GM23338 (cell line): ENCODE measurements at regions not wholly inside any gene's neighbourhood (a gene's known extent, or its start where the extent isn't known, plus 50 kb on each side); places are given as distances from the start of the nearest gene placed in this dataset.

Experiments
- ATAC-seq: fragments of 200-7000 bp; cut with Tn5 transposase; 3 replicates; pipeline ENCODE4 v1.9.1; 2020
- DNase-seq: peaks from one replicate; pipeline ENCODE4 v3.0.0-alpha.2; 2015; ENCODE audit warnings: low spot score
- H2AFZ ChIP-seq: fragments of 200-600 bp; sonication (generic); 2 replicates; pipeline ENCODE4 v1.8.0; 2016; ENCODE audit warnings: antibody characterized with exemption, mild to moderate bottlenecking, moderate library complexity
- H3F3A ChIP-seq: fragments of 200-600 bp; sonication (generic); replicated peaks from 2 replicates; pipeline ENCODE4 v1.8.0; 2017; ENCODE audit warnings: antibody characterized with exemption, mixed run types, low read depth
- H3K27ac ChIP-seq: fragments of 200-600 bp; sonication (generic); 2 replicates; pipeline ENCODE4 v1.6.1; 2016; ENCODE audit warnings: low read depth
- H3K27me3 ChIP-seq: fragments of 200-600 bp; sonication (generic); 2 replicates; pipeline ENCODE4 v1.8.0; 2016; ENCODE audit warnings: mild to moderate bottlenecking, mixed run types, moderate library complexity; ENCODE audit not compliant: insufficient read depth
- H3K36me3 ChIP-seq: fragments of 200-600 bp; sonication (generic); 2 replicates; pipeline ENCODE4 v1.8.0; 2016; ENCODE audit warnings: mild to moderate bottlenecking; ENCODE audit not compliant: insufficient read depth
- H3K4me1 ChIP-seq: fragments of 200-600 bp; sonication (generic); 2 replicates; pipeline ENCODE4 v1.8.0; 2016; ENCODE audit warnings: mild to moderate bottlenecking, moderate library complexity; ENCODE audit not compliant: insufficient read depth
- H3K4me2 ChIP-seq: fragments of 200-600 bp; sonication (generic); 2 replicates; pipeline ENCODE4 v1.7.1; 2017; ENCODE audit warnings: mixed run types
- H3K4me3 ChIP-seq: fragments of 200-600 bp; sonication (generic); 2 replicates; pipeline ENCODE4 v1.6.1; 2016; ENCODE audit warnings: mixed run types
- H3K79me2 ChIP-seq: fragments of 200-600 bp; sonication (generic); replicated peaks from 2 replicates; pipeline ENCODE4 v1.8.0; 2017; ENCODE audit warnings: mild to moderate bottlenecking; ENCODE audit not compliant: insufficient read depth
- H3K9me2 ChIP-seq: fragments of 200-600 bp; sonication (generic); 2 replicates; pipeline ENCODE4 v1.8.0; 2017; ENCODE audit not compliant: insufficient read depth
- H4K20me1 ChIP-seq: fragments of 200-600 bp; sonication (generic); replicated peaks from 2 replicates; pipeline ENCODE4 v1.8.0; 2017; ENCODE audit warnings: mild to moderate bottlenecking; ENCODE audit not compliant: insufficient read depth
- H3K27ac Mint-ChIP-seq: 2 replicates; pipeline ENCODE4 v1.8.0; 2020; ENCODE audit warnings: inconsistent platforms, mild to moderate bottlenecking, moderate library complexity, mixed read lengths
- H3K27me3 Mint-ChIP-seq: 3 replicates; pipeline ENCODE4 v1.8.0; 2022; ENCODE audit warnings: low read depth, mild to moderate bottlenecking, moderate library complexity, mixed read lengths, inconsistent platforms; ENCODE audit not compliant: insufficient read depth, poor library complexity
- H3K36me3 Mint-ChIP-seq: 3 replicates; pipeline ENCODE4 v1.8.0; 2021; ENCODE audit warnings: low read depth, mild to moderate bottlenecking, inconsistent platforms, moderate library complexity, mixed read lengths
- H3K4me1 Mint-ChIP-seq: 3 replicates; pipeline ENCODE4 v1.8.0; 2020; ENCODE audit warnings: mild to moderate bottlenecking, inconsistent platforms, mixed read lengths
- H3K4me3 Mint-ChIP-seq: 3 replicates; pipeline ENCODE4 v1.8.0; 2021; ENCODE audit warnings: moderate library complexity, mild to moderate bottlenecking, inconsistent platforms, mixed read lengths
- H3K9me3 Mint-ChIP-seq: 3 replicates; pipeline ENCODE4 v1.8.0; 2020; ENCODE audit warnings: moderate library complexity, mild to moderate bottlenecking, inconsistent platforms, mixed read lengths
- CREB1 ChIP-seq: fragments of 250-450 bp; sonication (Bioruptor Pico); IDR thresholded peaks from 2 replicates; pipeline ENCODE4 v1.5.0; 2020; ENCODE audit warnings: low read depth, mild to moderate bottlenecking, moderate library complexity
- ETS1 ChIP-seq: IDR thresholded peaks from 2 replicates; pipeline ENCODE4 v1.6.1; 2016; ENCODE audit warnings: antibody characterized with exemption
- EZH2 ChIP-seq: fragments of 200-600 bp; sonication (generic); IDR thresholded peaks from one replicate; pipeline ENCODE4 v1.8.0; 2017; ENCODE audit warnings: antibody characterized with exemption, mild to moderate bottlenecking, low read depth; ENCODE audit not compliant: unreplicated experiment
- EZH2phosphoT487 ChIP-seq: fragments of 200-600 bp; sonication (generic); IDR thresholded peaks from one replicate; pipeline ENCODE4 v1.8.1; 2018; ENCODE audit warnings: antibody characterized with exemption; ENCODE audit not compliant: unreplicated experiment
- JUNB ChIP-seq: IDR thresholded peaks from one replicate; pipeline ENCODE4 v1.6.1; 2016; ENCODE audit warnings: antibody characterized with exemption; ENCODE audit not compliant: unreplicated experiment
- NANOG ChIP-seq: IDR thresholded peaks from 2 replicates; pipeline ENCODE4 v1.6.1; 2016; ENCODE audit warnings: antibody characterized with exemption, borderline replicate concordance
- POLR2AphosphoS5 ChIP-seq: IDR thresholded peaks from 2 replicates; pipeline ENCODE4 v1.6.1; 2016; ENCODE audit warnings: antibody characterized with exemption, low read depth
- REST ChIP-seq: IDR thresholded peaks from one replicate; pipeline ENCODE4 v1.6.1; 2018; ENCODE audit warnings: antibody characterized with exemption; ENCODE audit not compliant: unreplicated experiment
- STAT1 ChIP-seq: IDR thresholded peaks from one replicate; pipeline ENCODE4 v1.6.1; 2016; ENCODE audit warnings: antibody characterized with exemption; ENCODE audit not compliant: unreplicated experiment
- ZNF114 ChIP-seq: fragments of 250-450 bp; sonication (Bioruptor Pico); IDR thresholded peaks from 2 replicates; pipeline ENCODE4 v1.5.0; 2020; ENCODE audit warnings: mild to moderate bottlenecking, moderate library complexity
- ZNF331 ChIP-seq: fragments of 250-450 bp; sonication (Bioruptor Pico); IDR thresholded peaks from 2 replicates; pipeline ENCODE4 v1.5.0; 2020; ENCODE audit warnings: low read depth, mild to moderate bottlenecking, moderate library complexity
- ZNF462 ChIP-seq: fragments of 250-450 bp; sonication (Bioruptor Pico); IDR thresholded peaks from 2 replicates; pipeline ENCODE4 v1.5.0; 2020; ENCODE audit warnings: mild to moderate bottlenecking, moderate library complexity
- TF ChIP-seq, protein P1 (sequence below), 2 experiments: fragments of 200-600 bp in 1 of 2; sonication (generic) in 1 of 2; conservative IDR thresholded peaks; 2 replicates each; pipeline versions ENCODE4 v1.5.1 to v1.6.1; 2016 to 2017; ENCODE audit warnings: antibody characterized with exemption in 2 of 2, low read depth in 2 of 2, mild to moderate bottlenecking in 2 of 2, moderate library complexity in 1 of 2

DNA sequence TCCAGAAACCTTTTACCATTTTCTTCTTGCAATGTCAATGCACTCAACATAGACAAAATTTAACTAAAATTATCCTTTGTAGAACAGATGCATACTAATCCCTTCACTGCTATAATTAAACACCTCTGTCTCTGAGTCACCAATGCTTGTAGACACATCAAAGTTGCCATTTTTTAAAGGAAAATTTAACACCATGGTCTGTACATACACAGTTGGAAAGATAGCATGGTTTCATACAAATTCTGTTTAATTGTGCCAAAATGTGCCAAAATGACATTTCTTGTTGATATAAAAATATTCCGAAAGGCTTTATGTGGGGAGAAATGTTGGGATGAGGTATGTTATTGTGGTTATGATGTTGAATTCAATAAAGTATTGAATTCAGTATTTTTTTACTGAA is 125.8 kb downstream of the NEUROD6 start:
- no peak for TF ChIP-seq ETS1
- TF ChIP-seq EZH2phosphoT487, result no peak
- no peak for TF ChIP-seq POLR2AphosphoS5
- TF ChIP-seq NANOG, result no peak
- no peak for TF ChIP-seq CREB1 (CRISPR knock-in tag)
- TF ChIP-seq, protein P1, sequence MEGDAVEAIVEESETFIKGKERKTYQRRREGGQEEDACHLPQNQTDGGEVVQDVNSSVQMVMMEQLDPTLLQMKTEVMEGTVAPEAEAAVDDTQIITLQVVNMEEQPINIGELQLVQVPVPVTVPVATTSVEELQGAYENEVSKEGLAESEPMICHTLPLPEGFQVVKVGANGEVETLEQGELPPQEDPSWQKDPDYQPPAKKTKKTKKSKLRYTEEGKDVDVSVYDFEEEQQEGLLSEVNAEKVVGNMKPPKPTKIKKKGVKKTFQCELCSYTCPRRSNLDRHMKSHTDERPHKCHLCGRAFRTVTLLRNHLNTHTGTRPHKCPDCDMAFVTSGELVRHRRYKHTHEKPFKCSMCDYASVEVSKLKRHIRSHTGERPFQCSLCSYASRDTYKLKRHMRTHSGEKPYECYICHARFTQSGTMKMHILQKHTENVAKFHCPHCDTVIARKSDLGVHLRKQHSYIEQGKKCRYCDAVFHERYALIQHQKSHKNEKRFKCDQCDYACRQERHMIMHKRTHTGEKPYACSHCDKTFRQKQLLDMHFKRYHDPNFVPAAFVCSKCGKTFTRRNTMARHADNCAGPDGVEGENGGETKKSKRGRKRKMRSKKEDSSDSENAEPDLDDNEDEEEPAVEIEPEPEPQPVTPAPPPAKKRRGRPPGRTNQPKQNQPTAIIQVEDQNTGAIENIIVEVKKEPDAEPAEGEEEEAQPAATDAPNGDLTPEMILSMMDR (conservative IDR thresholded peaks at IDR 0.05; ENCODE audit: low read depth in 2 of 2), result no peak
- no peak for TF ChIP-seq REST
- no peak for TF ChIP-seq STAT1
- TF ChIP-seq ZNF462 (CRISPR knock-in tag), result no peak
- no peak for TF ChIP-seq JUNB
- no peak for TF ChIP-seq EZH2
- TF ChIP-seq ZNF114, result no peak
- TF ChIP-seq ZNF331 (CRISPR knock-in tag), result no peak
- no peak overlapping the region for H3K4me3 ChIP-seq
- H3K27me3 Mint-ChIP-seq, result peaks cover 1% of the 10 kb centered on the region
- no peaks in the 10 kb centered on the region for H3F3A ChIP-seq
- DNase-seq, result no peak
- no peaks in the 10 kb centered on the region for H3K4me1 ChIP-seq
- no peak overlapping the region for H3K4me3 Mint-ChIP-seq
- no peak overlapping the region for H3K27ac Mint-ChIP-seq
- no peaks in the 10 kb centered on the region for H4K20me1 ChIP-seq
- peaks cover 7% of the 10 kb centered on the region; the same call in 2 of the 3 replicates for H3K4me1 Mint-ChIP-seq
- no peaks in the 10 kb centered on the region for H3K27me3 ChIP-seq
- no peak overlapping the region for H2AFZ ChIP-seq
- ATAC-seq, result no peak
- H3K9me2 ChIP-seq, result no peaks in the 10 kb centered on the region
- H3K36me3 Mint-ChIP-seq, result no peaks in the 10 kb centered on the region
- no peak overlapping the region for H3K4me2 ChIP-seq
- H3K79me2 ChIP-seq, result no peaks in the 10 kb centered on the region
- no peak overlapping the region for H3K27ac ChIP-seq
- no peaks in the 10 kb centered on the region for H3K9me3 Mint-ChIP-seq
- H3K36me3 ChIP-seq, result no peaks in the 10 kb centered on the region
